T-helper 17 cell (primary cell): ENCODE measurements at regions not wholly inside any gene's neighbourhood (a gene's known extent, or its start where the extent isn't known, plus 50 kb on each side); places are given as distances from the start of the nearest gene placed in this dataset.
"Not testable (repeated sequence)": the region's sequence is repeated elsewhere in the genome, so short reads cannot be mapped to it uniquely, and the experiment has no call there.

Source experiments
- ATAC-seq: fragments of 150-1000 bp; cut with Tn5 transposase; 2 replicates; pipeline ENCODE4 v1.10.0; 2021; ENCODE audit warnings: mild to moderate bottlenecking, moderate library complexity
- DNase-seq, 3 donors: peaks; one replicate each; pipeline versions ENCODE4 v3.0.0 to v3.0.0-alpha.2; 2020 to 2021
- H3K9me3 ChIP-seq: one replicate; pipeline ENCODE4 v1.7.0; 2013; ENCODE audit warnings: low read length, mild to moderate bottlenecking; ENCODE audit not compliant: control insufficient read depth, poor library complexity, severe bottlenecking
- H3K27ac Mint-ChIP-seq: one replicate; pipeline ENCODE4 v1.8.0; 2022; ENCODE audit warnings: mild to moderate bottlenecking, moderate library complexity, mixed read lengths
- H3K27me3 Mint-ChIP-seq: one replicate; pipeline ENCODE4 v1.8.0; 2022; ENCODE audit warnings: mixed read lengths
- H3K36me3 Mint-ChIP-seq: one replicate; pipeline ENCODE4 v1.8.0; 2022; ENCODE audit warnings: low read depth, mixed read lengths
- H3K4me1 Mint-ChIP-seq: one replicate; pipeline ENCODE4 v1.8.0; 2022; ENCODE audit warnings: mild to moderate bottlenecking, mixed read lengths
- H3K4me3 Mint-ChIP-seq: one replicate; pipeline ENCODE4 v1.8.0; 2022; ENCODE audit warnings: mild to moderate bottlenecking, moderate library complexity, mixed read lengths

DNA sequence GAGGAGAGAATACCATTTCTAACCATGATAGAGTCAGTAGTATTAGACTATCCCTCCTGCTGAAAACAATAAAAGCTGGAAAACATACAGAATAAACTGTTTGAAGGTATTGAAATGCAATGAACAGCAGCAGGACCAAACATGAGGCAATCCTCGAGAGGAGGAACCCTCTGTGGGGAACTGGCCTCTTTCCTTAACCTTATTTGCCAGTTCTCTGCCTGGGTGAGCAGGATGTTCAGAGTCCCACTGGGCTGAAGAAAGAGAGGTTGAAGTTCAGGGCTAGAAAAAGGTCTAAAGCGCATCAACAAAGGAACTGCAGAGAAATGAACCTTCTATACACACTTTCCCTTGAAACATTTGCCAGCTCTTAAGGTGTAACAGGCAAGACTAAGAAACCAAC lies 79.8 kb upstream of the FHL2 start:
- no peaks in the 10 kb centered on the region for H3K9me3 ChIP-seq
- Mint-ChIP-seq H3K4me1 (no peaks in the 10 kb centered on the region), H3K36me3 (peaks cover 2% of the 10 kb centered on the region), H3K27ac (no peak overlapping the region), H3K27me3 (peaks cover 41% of the 10 kb centered on the region), H3K4me3 (no peak overlapping the region)
- ATAC-seq: no peak
- no peak for DNase-seq

GRCh38 chr2:105477050-105477620 lies 78.3 kb upstream of the FHL2 start:
- ATAC-seq, H3K36me3 Mint-ChIP-seq, DNase-seq, H3K9me3 ChIP-seq, H3K27ac Mint-ChIP-seq, H3K4me3 Mint-ChIP-seq, H3K4me1 Mint-ChIP-seq: not testable (repeated sequence)
- peaks cover 48% of the 10 kb centered on the region for H3K27me3 Mint-ChIP-seq

GRCh38 chr2:105473011-105473410 lies 74.2 kb upstream of the FHL2 start:
- Mint-ChIP-seq H3K36me3 (peaks cover 2% of the 10 kb centered on the region), H3K27ac (no peak overlapping the region), H3K4me3 (no peak overlapping the region), H3K27me3 (peaks cover 50% of the 10 kb centered on the region), H3K4me1 (peaks cover 7% of the 10 kb centered on the region)
- no peaks in the 10 kb centered on the region for H3K9me3 ChIP-seq
- DNase-seq (no peak), ATAC-seq (no peak)

DNA sequence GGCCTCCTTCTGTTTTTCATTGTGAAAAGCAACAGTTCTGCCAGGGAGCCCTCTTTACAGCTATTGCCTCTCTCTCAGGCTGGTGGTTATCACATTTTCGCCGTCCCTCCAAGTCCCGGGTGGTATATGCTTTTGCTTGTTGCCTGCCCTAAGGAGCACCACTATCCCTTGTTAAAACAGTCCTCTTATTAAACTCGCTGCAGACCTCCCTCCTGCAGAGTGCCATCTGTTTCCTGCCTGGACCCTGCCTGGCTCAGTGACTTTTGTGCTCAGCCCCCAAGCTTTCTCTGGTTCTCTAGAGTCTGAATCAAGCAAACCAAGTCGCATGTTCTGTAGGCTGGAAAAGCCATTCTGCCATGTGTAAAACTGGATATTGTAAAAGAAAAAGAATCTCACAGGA lies 72.1 kb upstream of the FHL2 start:
- DNase-seq (no peak), ATAC-seq (no peak)
- H3K9me3 ChIP-seq: no peaks in the 10 kb centered on the region
- H3K36me3 Mint-ChIP-seq: peaks cover 2% of the 10 kb centered on the region
- peaks cover 56% of the 10 kb centered on the region for H3K27me3 Mint-ChIP-seq
- H3K27ac Mint-ChIP-seq: no peak overlapping the region
- H3K4me1 Mint-ChIP-seq: peaks cover 11% of the 10 kb centered on the region
- no peak overlapping the region for H3K4me3 Mint-ChIP-seq

GRCh38 chr2:105469781-105470180 lies 70.9 kb upstream of the FHL2 start:
- no peak overlapping the region for H3K27ac Mint-ChIP-seq

DNA sequence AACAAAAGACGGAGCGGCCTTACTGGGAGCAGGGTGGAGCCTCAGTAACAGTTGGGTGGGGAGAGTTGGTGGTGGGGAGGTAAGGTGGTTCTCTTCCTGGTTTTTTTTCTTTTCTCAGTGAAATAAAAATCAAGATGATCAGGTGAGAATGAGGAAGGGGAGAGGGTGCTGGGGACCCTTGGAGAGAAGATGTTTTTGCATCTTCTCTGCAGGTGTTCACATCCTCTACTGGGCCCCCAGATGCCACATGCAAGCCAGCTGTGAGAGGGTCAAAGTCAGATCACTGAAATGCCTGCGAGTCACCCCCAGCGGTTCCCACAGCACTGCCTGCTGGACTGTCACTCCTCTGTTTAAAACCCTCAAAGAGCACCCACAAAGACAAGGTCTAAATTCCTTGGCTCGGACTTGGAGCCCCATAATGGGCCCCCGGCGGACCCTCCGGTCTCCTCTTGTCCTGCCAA lies 69.8 kb upstream of the FHL2 start:
- Mint-ChIP-seq H3K4me3 (no peak overlapping the region), H3K4me1 (peaks cover 11% of the 10 kb centered on the region), H3K27ac (no peak overlapping the region), H3K27me3 (peaks cover 50% of the 10 kb centered on the region), H3K36me3 (peaks cover 2% of the 10 kb centered on the region)
- DNase-seq: no peak
- ATAC-seq: no peak
- H3K9me3 ChIP-seq: no peaks in the 10 kb centered on the region

More at GRCh38 chr2:105469781-105470180, 70.9 kb upstream of the FHL2 start:
- DNase-seq: no peak
- Mint-ChIP-seq H3K4me3 (no peak overlapping the region), H3K27me3 (peaks cover 53% of the 10 kb centered on the region), H3K4me1 (peaks cover 11% of the 10 kb centered on the region), H3K36me3 (peaks cover 2% of the 10 kb centered on the region)
- no peak for ATAC-seq
- no peaks in the 10 kb centered on the region for H3K9me3 ChIP-seq

- Mint-ChIP-seq H3K4me3 (no peak overlapping the region), H3K36me3 (peaks cover 2% of the 10 kb centered on the region), H3K27me3 (peaks cover 49% of the 10 kb centered on the region), H3K27ac (no peak overlapping the region), H3K4me1 (peaks cover 9% of the 10 kb centered on the region)
- no peak for DNase-seq
- no peaks in the 10 kb centered on the region for H3K9me3 ChIP-seq
- no peak for ATAC-seq
Measured at GRCh38 chr2:105464325-105464724, 65.5 kb upstream of the FHL2 start.

DNA sequence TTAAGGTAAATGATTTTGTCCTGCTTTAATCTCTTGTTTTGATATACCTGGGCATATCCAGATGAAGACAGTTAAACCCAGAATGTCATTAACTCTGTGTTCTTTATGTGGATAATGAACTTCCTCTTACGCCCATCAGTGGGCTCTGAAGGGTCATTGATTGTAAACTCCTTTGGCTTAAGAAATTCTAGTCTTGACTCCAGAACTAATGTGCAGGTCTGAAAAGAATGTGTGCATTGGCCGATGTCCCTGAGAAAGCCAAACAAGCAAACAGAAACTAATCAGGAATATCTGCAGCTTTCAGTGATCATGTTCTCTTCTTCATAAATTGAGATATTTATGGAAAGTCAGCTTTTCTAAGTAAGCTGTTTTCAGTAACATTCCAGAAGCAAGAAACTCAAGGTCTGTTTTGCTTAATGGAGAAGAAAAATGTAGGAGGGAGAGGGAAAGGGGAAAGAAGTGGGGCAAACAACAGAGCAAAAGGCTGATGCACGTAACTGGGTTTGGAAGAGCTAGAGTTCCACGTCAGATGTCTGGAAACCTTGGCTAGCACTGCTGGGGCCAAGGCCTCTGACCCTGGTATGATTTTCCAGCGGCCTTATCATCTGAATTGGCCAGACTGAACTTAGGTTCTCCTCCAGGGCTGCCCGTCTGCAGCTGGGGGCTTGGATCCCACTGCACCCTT lies 61.3 kb upstream of the FHL2 start:
- Mint-ChIP-seq H3K36me3 (no peaks in the 10 kb centered on the region), H3K4me3 (no peak overlapping the region), H3K27ac (no peak overlapping the region), H3K27me3 (peaks cover 32% of the 10 kb centered on the region), H3K4me1 (no peaks in the 10 kb centered on the region)
- ATAC-seq (no peak), DNase-seq (no peak)
- H3K9me3 ChIP-seq: no peaks in the 10 kb centered on the region

DNA sequence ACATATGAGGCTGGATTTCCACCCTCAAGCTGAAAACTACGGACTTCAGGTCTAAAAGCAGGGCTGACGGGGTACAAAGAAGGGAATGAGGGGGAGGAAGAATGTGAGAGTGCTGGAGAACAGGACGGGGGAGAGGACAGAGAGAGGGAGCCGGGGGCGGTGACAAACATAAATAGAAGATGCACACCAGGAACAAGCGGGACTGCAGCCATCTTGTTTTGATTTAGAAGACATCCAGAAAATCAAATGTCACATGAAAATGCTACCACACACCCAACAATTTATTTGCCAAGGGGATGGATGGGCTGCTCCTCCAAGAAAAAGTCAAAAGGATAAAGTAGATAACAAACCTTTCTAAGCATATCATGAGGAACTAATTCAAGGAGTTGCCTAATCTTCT lies 59.2 kb upstream of the FHL2 start:
- ATAC-seq: no peak
- H3K4me1 Mint-ChIP-seq: no peaks in the 10 kb centered on the region
- H3K9me3 ChIP-seq: no peaks in the 10 kb centered on the region
- DNase-seq: no peak
- H3K27ac Mint-ChIP-seq: no peak overlapping the region
- H3K4me3 Mint-ChIP-seq: no peak overlapping the region
- H3K36me3 Mint-ChIP-seq: no peaks in the 10 kb centered on the region
- H3K27me3 Mint-ChIP-seq: peaks cover 27% of the 10 kb centered on the region

GRCh38 chr2:105455488-105456003 lies 56.7 kb upstream of the FHL2 start:
- no peak overlapping the region for H3K27ac Mint-ChIP-seq
- ATAC-seq: no peak

GRCh38 chr2:105454801-105455485 lies 56.1 kb upstream of the FHL2 start:
- no peaks in the 10 kb centered on the region for H3K9me3 ChIP-seq
- Mint-ChIP-seq H3K4me1 (no peaks in the 10 kb centered on the region), H3K4me3 (no peak overlapping the region), H3K27ac (no peak overlapping the region), H3K27me3 (peaks cover 36% of the 10 kb centered on the region), H3K36me3 (no peaks in the 10 kb centered on the region)
- ATAC-seq (no peak), DNase-seq (no peak)

More at GRCh38 chr2:105455488-105456003, 56.7 kb upstream of the FHL2 start:
- H3K36me3 Mint-ChIP-seq: no peaks in the 10 kb centered on the region
- no peaks in the 10 kb centered on the region for H3K4me1 Mint-ChIP-seq
- H3K9me3 ChIP-seq: no peaks in the 10 kb centered on the region
- peaks cover 30% of the 10 kb centered on the region for H3K27me3 Mint-ChIP-seq
- no peak overlapping the region for H3K4me3 Mint-ChIP-seq
- DNase-seq: no peak

DNA sequence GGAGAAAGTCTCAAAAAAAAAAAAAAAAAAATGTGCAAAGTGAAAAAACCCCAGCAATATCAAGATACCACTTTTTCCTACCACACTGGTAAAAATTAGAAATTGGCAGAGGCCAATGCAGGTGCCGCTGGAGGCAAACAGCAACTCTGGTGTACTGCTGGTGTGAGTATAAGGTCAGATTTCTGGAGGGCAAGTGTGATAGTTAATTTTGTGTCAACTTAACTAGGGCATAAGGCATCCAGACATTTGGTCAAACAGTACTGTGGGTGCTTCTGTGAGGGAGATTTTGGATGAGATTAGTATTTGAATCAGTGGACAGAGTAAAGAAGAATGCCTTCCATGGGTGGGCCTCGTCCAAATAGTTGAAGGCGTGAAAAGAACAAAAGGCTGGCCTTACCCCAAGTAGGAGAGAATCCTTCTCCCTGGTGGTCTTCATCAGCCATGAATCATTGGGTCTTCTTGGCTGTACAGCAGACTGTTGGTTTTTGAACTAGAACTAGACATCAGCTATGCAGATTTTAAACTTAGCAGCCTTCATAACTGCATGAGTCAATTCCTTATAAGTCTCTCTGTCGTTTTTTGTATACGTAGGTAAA lies 52.8 kb upstream of the FHL2 start:
- Mint-ChIP-seq H3K36me3 (peaks cover 5% of the 10 kb centered on the region), H3K4me3 (no peak overlapping the region), H3K27me3 (peaks cover 62% of the 10 kb centered on the region), H3K4me1 (no peaks in the 10 kb centered on the region), H3K27ac (no peak overlapping the region)
- DNase-seq (no peak), ATAC-seq (no peak)
- H3K9me3 ChIP-seq: no peaks in the 10 kb centered on the region

DNA sequence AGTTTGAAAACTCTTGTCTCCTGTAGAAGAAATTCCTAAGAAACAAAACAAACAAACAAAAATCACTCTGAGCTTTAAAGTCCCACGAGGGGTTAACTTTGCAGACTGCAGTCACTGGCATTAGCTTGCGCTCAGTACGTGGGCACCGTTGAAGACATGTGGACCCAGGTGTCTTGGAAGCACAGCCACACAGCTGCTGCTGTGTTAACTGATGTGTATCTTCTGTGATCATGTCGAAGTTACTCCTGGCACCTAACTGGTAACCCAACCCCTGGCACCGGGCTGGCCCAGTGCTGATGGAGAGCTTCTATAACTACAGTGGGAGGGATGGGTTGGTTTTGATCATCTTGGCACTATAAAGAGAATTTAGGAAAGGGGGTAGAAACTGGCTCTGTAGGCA lies 51.6 kb upstream of the FHL2 start:
- H3K27me3 Mint-ChIP-seq: peaks cover 61% of the 10 kb centered on the region
- no peak overlapping the region for H3K27ac Mint-ChIP-seq
- ATAC-seq (no peak), DNase-seq (no peak)
- H3K9me3 ChIP-seq: no peaks in the 10 kb centered on the region
- no peaks in the 10 kb centered on the region for H3K4me1 Mint-ChIP-seq
- no peak overlapping the region for H3K4me3 Mint-ChIP-seq
- peaks cover 5% of the 10 kb centered on the region for H3K36me3 Mint-ChIP-seq
